OCI-LY1 (cell line): ENCODE measurements at regions not wholly inside any gene's neighbourhood (a gene's known extent, or its start where the extent isn't known, plus 50 kb on each side); places are given as distances from the start of the nearest gene placed in this dataset.

Experiments
- H2AFZ ChIP-seq: fragments of 200-600 bp; sonication (generic), shearing (Covaris generic); 2 replicates; pipeline ENCODE4 v1.6.0; 2014; ENCODE audit warnings: antibody characterized with exemption, mild to moderate bottlenecking, low read length
- H3F3A ChIP-seq: fragments of 200-600 bp; sonication (generic), shearing (Covaris generic); 2 replicates; pipeline ENCODE4 v1.6.0; 2014; ENCODE audit warnings: mild to moderate bottlenecking, antibody characterized with exemption, low read length, moderate library complexity; ENCODE audit not compliant: insufficient read depth
- H3K27ac ChIP-seq: fragments of 200-600 bp; sonication (generic); 2 replicates; pipeline ENCODE4 v1.5.1; 2014; ENCODE audit warnings: low read length, mixed run types, mild to moderate bottlenecking, low read depth; ENCODE audit not compliant: poor library complexity, severe bottlenecking
- H3K27me3 ChIP-seq: fragments of 200-600 bp; sonication (generic); 2 replicates; pipeline ENCODE4 v1.6.0; 2014; ENCODE audit warnings: antibody characterized with exemption, mild to moderate bottlenecking, low read length, moderate library complexity; ENCODE audit not compliant: insufficient read depth
- H3K36me3 ChIP-seq: fragments of 200-600 bp; sonication (generic); 2 replicates; pipeline ENCODE4 v1.6.1; 2014; ENCODE audit warnings: mild to moderate bottlenecking, antibody characterized with exemption, low read length, moderate library complexity, mixed read lengths; ENCODE audit not compliant: insufficient read depth
- H3K4me1 ChIP-seq: fragments of 200-600 bp; sonication (generic); 2 replicates; pipeline ENCODE4 v1.5.1; 2014; ENCODE audit warnings: mild to moderate bottlenecking, low read length, moderate library complexity; ENCODE audit not compliant: insufficient read depth, severe bottlenecking
- H3K4me2 ChIP-seq: fragments of 200-600 bp; sonication (generic), shearing (Covaris generic); 2 replicates; pipeline ENCODE4 v1.6.1; 2014; ENCODE audit warnings: low read length
- H3K4me3 ChIP-seq: fragments of 200-600 bp; sonication (generic); 2 replicates; pipeline ENCODE4 v1.5.1; 2014; ENCODE audit warnings: low read length, low read depth, mild to moderate bottlenecking, mixed read lengths; ENCODE audit not compliant: poor library complexity, severe bottlenecking
- H3K79me2 ChIP-seq: fragments of 200-600 bp; shearing (Covaris generic); 2 replicates; pipeline ENCODE4 v1.6.1; 2016; ENCODE audit warnings: mixed run types, low read length, mixed read lengths; ENCODE audit not compliant: insufficient read depth
- H3K9ac ChIP-seq: fragments of 200-600 bp; sonication (generic), shearing (Covaris generic); 2 replicates; pipeline ENCODE4 v1.6.1; 2014; ENCODE audit warnings: mild to moderate bottlenecking, low read length, mixed read lengths
- H3K9me2 ChIP-seq: fragments of 200-600 bp; sonication (generic), shearing (Covaris generic); 2 replicates; pipeline ENCODE4 v1.6.1; 2014; ENCODE audit warnings: low read depth, mild to moderate bottlenecking, low read length, mixed read lengths
- H3K9me3 ChIP-seq: fragments of 200-600 bp; shearing (Covaris generic); 2 replicates; pipeline ENCODE4 v1.6.1; 2014; ENCODE audit warnings: low read length, mixed read lengths
- H4K20me1 ChIP-seq: fragments of 200-600 bp; sonication (generic), shearing (Covaris generic); 2 replicates; pipeline ENCODE4 v1.6.0; 2016; ENCODE audit warnings: mild to moderate bottlenecking, low read length; ENCODE audit not compliant: insufficient read depth
- CTCF ChIP-seq: fragments of 200-600 bp; sonication (generic), shearing (Covaris generic); IDR thresholded peaks from 2 replicates; pipeline ENCODE4 v1.5.1; 2017; ENCODE audit warnings: mild to moderate bottlenecking, antibody characterized with exemption, low read length, moderate library complexity, mixed read lengths
- EZH2 ChIP-seq: fragments of 200-600 bp; sonication (generic), shearing (Covaris generic); IDR thresholded peaks from 2 replicates; pipeline ENCODE4 v1.8.0; 2017; ENCODE audit warnings: borderline replicate concordance, mixed run types, mild to moderate bottlenecking, antibody characterized with exemption, low read length, moderate library complexity, mixed read lengths

GRCh38 chr16:51429041-51429440, 278.0 kb upstream of the SALL1 start:
- Histone ChIP-seq H3K9me2 (no peaks in the 10 kb centered on the region), H3K36me3 (no peaks in the 10 kb centered on the region), H3K4me3 (no peak overlapping the region), H3K79me2 (no peaks in the 10 kb centered on the region), H3F3A (no peaks in the 10 kb centered on the region), H3K27me3 (no peaks in the 10 kb centered on the region), H2AFZ (no peak overlapping the region), H4K20me1 (no peaks in the 10 kb centered on the region), H3K27ac (no peak overlapping the region), H3K9ac (no peak overlapping the region), H3K4me2 (no peak overlapping the region), H3K9me3 (no peaks in the 10 kb centered on the region), H3K4me1 (no peaks in the 10 kb centered on the region)
- TF ChIP-seq EZH2 (no peak), CTCF (no peak)

- H3K9me2 ChIP-seq: no peaks in the 10 kb centered on the region
- no peak for TF ChIP-seq EZH2
- no peak for TF ChIP-seq CTCF
- H3K27me3 ChIP-seq: no peaks in the 10 kb centered on the region
- H3K79me2 ChIP-seq: no peaks in the 10 kb centered on the region
- H3K9ac ChIP-seq: no peak overlapping the region
- H3K36me3 ChIP-seq: no peaks in the 10 kb centered on the region
- no peak overlapping the region for H3K4me2 ChIP-seq
- no peak overlapping the region for H3K4me3 ChIP-seq
- no peak overlapping the region for H2AFZ ChIP-seq
- H3F3A ChIP-seq: no peaks in the 10 kb centered on the region
- H4K20me1 ChIP-seq: no peaks in the 10 kb centered on the region
- H3K9me3 ChIP-seq: no peaks in the 10 kb centered on the region
- H3K4me1 ChIP-seq: no peaks in the 10 kb centered on the region
- H3K27ac ChIP-seq: no peak overlapping the region
These were observed 276.0 kb upstream of the SALL1 start for GRCh38 chr16:51427085-51427484.

GRCh38 chr16:51426276-51426675, 275.2 kb upstream of the SALL1 start:
- no peaks in the 10 kb centered on the region for H3K9me3 ChIP-seq

More at GRCh38 chr16:51426276-51426675, 275.2 kb upstream of the SALL1 start:
- no peaks in the 10 kb centered on the region for H3K9me2 ChIP-seq
- H3K4me3 ChIP-seq: no peak overlapping the region
- no peaks in the 10 kb centered on the region for H3F3A ChIP-seq
- H3K27me3 ChIP-seq: no peaks in the 10 kb centered on the region
- no peak overlapping the region for H2AFZ ChIP-seq
- H3K4me1 ChIP-seq: no peaks in the 10 kb centered on the region
- H3K4me2 ChIP-seq: no peak overlapping the region
- H3K27ac ChIP-seq: no peak overlapping the region
- H3K9ac ChIP-seq: no peak overlapping the region
- H3K36me3 ChIP-seq: no peaks in the 10 kb centered on the region
- H4K20me1 ChIP-seq: no peaks in the 10 kb centered on the region
- TF ChIP-seq EZH2 (no peak), CTCF (no peak)
- H3K79me2 ChIP-seq: no peaks in the 10 kb centered on the region
